ENCODE measurements at regions not wholly inside any gene's neighbourhood (a gene's known extent, or its start where the extent isn't known, plus 50 kb on each side); places are given as distances from the start of the nearest gene placed in this dataset.

GRCh38 chr5:28864006-28864405, 1825.6 kb upstream of the CDH9 start:
- no peak for TF ChIP-seq CTCF (IDR thresholded peaks at IDR 0.05; ENCODE audit: control insufficient read depth, insufficient read depth, low read depth, low read length, missing control alignments)
- H3K4me3 ChIP-seq (ENCODE audit: control insufficient read depth, low read depth, low read length): no peak overlapping the region
- DNase-seq (ENCODE audit: low read depth): no peak

- no peak for DNase-seq (ENCODE audit: low read depth)
- no peak overlapping the region for H3K4me3 ChIP-seq (ENCODE audit: control insufficient read depth, low read depth, low read length)
- TF ChIP-seq CTCF (IDR thresholded peaks at IDR 0.05; ENCODE audit: control insufficient read depth, insufficient read depth, low read depth, low read length, missing control alignments): no peak
Measured at GRCh38 chr5:28862860-28863196, 1824.4 kb upstream of the CDH9 start.

- H3K4me3 ChIP-seq (ENCODE audit: control insufficient read depth, low read depth, low read length): no peak overlapping the region
- no peak for DNase-seq (ENCODE audit: low read depth)
- TF ChIP-seq CTCF (IDR thresholded peaks at IDR 0.05; ENCODE audit: control insufficient read depth, insufficient read depth, low read depth, low read length, missing control alignments): no peak
Measured at GRCh38 chr5:28862137-28862859, 1823.9 kb upstream of the CDH9 start.

GRCh38 chr5:28855626-28856025, 1817.2 kb upstream of the CDH9 start:
- H3K4me3 ChIP-seq (ENCODE audit: control insufficient read depth, low read depth, low read length): no peak overlapping the region
- no peak for TF ChIP-seq CTCF (IDR thresholded peaks at IDR 0.05; ENCODE audit: control insufficient read depth, insufficient read depth, low read depth, low read length, missing control alignments)
- DNase-seq (ENCODE audit: low read depth): no peak

GRCh38 chr5:28850320-28850921, 1812.0 kb upstream of the CDH9 start:
- no peak for TF ChIP-seq CTCF (IDR thresholded peaks at IDR 0.05; ENCODE audit: control insufficient read depth, insufficient read depth, low read depth, low read length, missing control alignments)
- H3K4me3 ChIP-seq (ENCODE audit: control insufficient read depth, low read depth, low read length): no peak overlapping the region
- DNase-seq (ENCODE audit: low read depth): no peak

GRCh38 chr5:28831042-28831441, 1792.7 kb upstream of the CDH9 start:
- no peak overlapping the region for H3K4me3 ChIP-seq (ENCODE audit: control insufficient read depth, low read depth, low read length)
- DNase-seq (ENCODE audit: low read depth): no peak
- TF ChIP-seq CTCF (IDR thresholded peaks at IDR 0.05; ENCODE audit: control insufficient read depth, insufficient read depth, low read depth, low read length, missing control alignments): no peak

Data from AG09309 (cell line).